ENCODE measurements at regions not wholly inside any gene's neighbourhood (a gene's known extent, or its start where the extent isn't known, plus 50 kb on each side); places are given as distances from the start of the nearest gene placed in this dataset.

DNA sequence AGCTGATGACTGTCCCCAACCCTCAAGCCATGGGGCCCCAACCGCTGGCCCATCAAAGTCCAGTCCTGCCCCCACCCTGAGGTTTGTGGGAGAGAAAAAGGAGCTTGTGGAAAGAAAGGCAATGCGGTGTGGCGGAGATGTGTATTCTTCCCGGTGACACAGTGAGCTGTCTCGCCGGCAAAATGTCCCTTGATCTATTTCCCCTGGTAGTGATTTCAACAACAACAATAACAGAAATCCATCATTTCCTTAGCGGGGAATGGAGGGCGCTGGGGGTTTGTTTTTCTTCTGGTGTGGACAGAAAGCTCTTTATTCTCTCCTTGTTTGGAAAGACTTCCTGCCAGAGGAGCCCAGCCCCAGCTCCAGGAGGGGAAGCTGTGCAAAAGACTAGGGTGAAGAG is 93.7 kb upstream of the LHX5 start:
- H4K20me1 ChIP-seq (ENCODE audit: insufficient read depth, low read length) = no peaks in the 10 kb centered on the region
- H3K79me2 ChIP-seq (ENCODE audit: insufficient read depth, low read length) = no peaks in the 10 kb centered on the region
- no peaks in the 10 kb centered on the region for H3K9me3 ChIP-seq (ENCODE audit: low read length)
- H3K9ac ChIP-seq (ENCODE audit: low read length) = no peak overlapping the region
- no peak overlapping the region for H2AFZ ChIP-seq (ENCODE audit: low read length)
- no peak overlapping the region for H3K4me3 ChIP-seq (ENCODE audit: low read depth, low read length, poor library complexity, severe bottlenecking)
- H3K4me2 ChIP-seq (ENCODE audit: low read length) = no peak overlapping the region
- H3K27me3 ChIP-seq (ENCODE audit: insufficient read depth, low read length) = no peaks in the 10 kb centered on the region; the same call in 1 of the 2 replicates
- no peaks in the 10 kb centered on the region for H3K4me1 ChIP-seq (ENCODE audit: insufficient read depth, low read length, severe bottlenecking)
- no peak for TF ChIP-seq EZH2 (IDR thresholded peaks at IDR 0.05; ENCODE audit: borderline replicate concordance, low read length)
- TF ChIP-seq, protein P1, sequence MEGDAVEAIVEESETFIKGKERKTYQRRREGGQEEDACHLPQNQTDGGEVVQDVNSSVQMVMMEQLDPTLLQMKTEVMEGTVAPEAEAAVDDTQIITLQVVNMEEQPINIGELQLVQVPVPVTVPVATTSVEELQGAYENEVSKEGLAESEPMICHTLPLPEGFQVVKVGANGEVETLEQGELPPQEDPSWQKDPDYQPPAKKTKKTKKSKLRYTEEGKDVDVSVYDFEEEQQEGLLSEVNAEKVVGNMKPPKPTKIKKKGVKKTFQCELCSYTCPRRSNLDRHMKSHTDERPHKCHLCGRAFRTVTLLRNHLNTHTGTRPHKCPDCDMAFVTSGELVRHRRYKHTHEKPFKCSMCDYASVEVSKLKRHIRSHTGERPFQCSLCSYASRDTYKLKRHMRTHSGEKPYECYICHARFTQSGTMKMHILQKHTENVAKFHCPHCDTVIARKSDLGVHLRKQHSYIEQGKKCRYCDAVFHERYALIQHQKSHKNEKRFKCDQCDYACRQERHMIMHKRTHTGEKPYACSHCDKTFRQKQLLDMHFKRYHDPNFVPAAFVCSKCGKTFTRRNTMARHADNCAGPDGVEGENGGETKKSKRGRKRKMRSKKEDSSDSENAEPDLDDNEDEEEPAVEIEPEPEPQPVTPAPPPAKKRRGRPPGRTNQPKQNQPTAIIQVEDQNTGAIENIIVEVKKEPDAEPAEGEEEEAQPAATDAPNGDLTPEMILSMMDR (IDR thresholded peaks at IDR 0.05; ENCODE audit: low read length) = no peak
- no peaks in the 10 kb centered on the region for H3F3A ChIP-seq (ENCODE audit: insufficient read depth, low read length)
- no peaks in the 10 kb centered on the region for H3K9me2 ChIP-seq (ENCODE audit: low read depth, low read length)
- H3K27ac ChIP-seq (ENCODE audit: low read depth, low read length, poor library complexity, severe bottlenecking) = no peak overlapping the region
- no peaks in the 10 kb centered on the region for H3K36me3 ChIP-seq (ENCODE audit: insufficient read depth, low read length)

DNA sequence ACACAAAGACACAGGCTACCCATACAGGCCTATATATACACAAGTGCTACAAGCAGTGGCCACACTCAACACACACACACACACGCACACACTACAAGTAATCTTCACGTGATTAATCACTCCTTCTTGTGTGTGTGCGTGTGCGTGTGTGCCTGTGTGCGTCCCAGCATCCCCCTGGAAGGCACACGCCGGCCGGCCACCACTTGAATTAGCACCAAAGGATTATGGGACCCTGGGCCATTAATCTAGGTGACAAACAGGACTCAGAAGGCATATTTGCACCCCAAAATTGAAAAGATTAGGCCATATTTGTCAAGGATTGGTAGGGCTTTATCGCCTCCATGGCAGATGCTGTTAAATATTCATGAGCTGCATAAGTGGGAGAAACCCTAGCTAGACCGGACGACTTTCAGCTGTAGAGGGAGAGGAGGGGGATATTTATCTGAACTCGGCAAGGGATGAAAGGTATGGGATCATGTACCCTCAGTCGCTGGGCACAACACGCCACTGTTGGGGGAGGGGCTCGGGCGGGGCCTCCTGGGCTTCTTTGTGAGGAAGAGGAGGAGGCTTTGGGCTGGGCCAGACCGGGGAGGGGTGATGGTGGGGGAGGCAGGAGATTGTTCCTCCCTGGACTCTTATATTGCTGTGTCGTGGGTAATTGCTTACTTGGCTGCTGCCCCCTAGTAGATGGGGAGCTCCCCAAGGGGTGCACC is 89.6 kb upstream of the LHX5 start:
- H2AFZ ChIP-seq (ENCODE audit: low read length) = no peak overlapping the region
- no peaks in the 10 kb centered on the region for H3K4me1 ChIP-seq (ENCODE audit: insufficient read depth, low read length, severe bottlenecking)
- H3K9me2 ChIP-seq (ENCODE audit: low read depth, low read length) = no peaks in the 10 kb centered on the region
- H3K36me3 ChIP-seq (ENCODE audit: insufficient read depth, low read length) = no peaks in the 10 kb centered on the region
- no peaks in the 10 kb centered on the region for H3K27me3 ChIP-seq (ENCODE audit: insufficient read depth, low read length)
- no peaks in the 10 kb centered on the region for H3K79me2 ChIP-seq (ENCODE audit: insufficient read depth, low read length)
- H4K20me1 ChIP-seq (ENCODE audit: insufficient read depth, low read length) = no peaks in the 10 kb centered on the region
- H3K27ac ChIP-seq (ENCODE audit: low read depth, low read length, poor library complexity, severe bottlenecking) = no peak overlapping the region
- no peaks in the 10 kb centered on the region for H3F3A ChIP-seq (ENCODE audit: insufficient read depth, low read length)
- no peak for TF ChIP-seq EZH2 (IDR thresholded peaks at IDR 0.05; ENCODE audit: borderline replicate concordance, low read length)
- TF ChIP-seq, protein P1 (IDR thresholded peaks at IDR 0.05; ENCODE audit: low read length) = no peak
- no peak overlapping the region for H3K4me2 ChIP-seq (ENCODE audit: low read length)
- no peaks in the 10 kb centered on the region for H3K9me3 ChIP-seq (ENCODE audit: low read length)
- H3K9ac ChIP-seq (ENCODE audit: low read length) = no peak overlapping the region
- no peak overlapping the region for H3K4me3 ChIP-seq (ENCODE audit: low read depth, low read length, poor library complexity, severe bottlenecking)

DNA sequence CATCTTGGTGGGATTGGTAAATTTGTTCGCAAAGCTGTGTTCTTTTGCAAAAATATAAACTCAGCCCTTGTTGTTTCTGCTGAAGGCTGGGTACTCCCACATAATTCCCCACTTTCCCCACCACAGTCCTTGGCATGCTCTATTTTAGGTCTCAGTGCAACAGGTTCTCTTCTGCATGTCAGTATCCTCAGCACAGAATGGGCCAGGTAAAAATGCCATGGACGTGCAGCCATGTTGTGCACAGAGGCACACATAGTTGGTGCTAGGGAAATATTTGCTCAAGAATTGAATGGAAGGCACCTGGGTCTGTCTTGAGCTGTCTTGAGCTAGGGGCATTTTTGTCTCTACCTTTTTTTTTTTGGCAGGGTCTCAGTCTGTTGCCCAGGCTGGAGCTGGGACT is 87.8 kb upstream of the LHX5 start:
- TF ChIP-seq, protein P1 (IDR thresholded peaks at IDR 0.05; ENCODE audit: low read length) = no peak
- no peak for TF ChIP-seq EZH2 (IDR thresholded peaks at IDR 0.05; ENCODE audit: borderline replicate concordance, low read length)
- H3K9me2 ChIP-seq (ENCODE audit: low read depth, low read length) = no peaks in the 10 kb centered on the region
- H3K27me3 ChIP-seq (ENCODE audit: insufficient read depth, low read length) = no peaks in the 10 kb centered on the region
- H3K27ac ChIP-seq (ENCODE audit: low read depth, low read length, poor library complexity, severe bottlenecking) = no peak overlapping the region
- no peak overlapping the region for H3K4me2 ChIP-seq (ENCODE audit: low read length)
- no peaks in the 10 kb centered on the region for H3K36me3 ChIP-seq (ENCODE audit: insufficient read depth, low read length)
- H3F3A ChIP-seq (ENCODE audit: insufficient read depth, low read length) = no peaks in the 10 kb centered on the region
- H2AFZ ChIP-seq (ENCODE audit: low read length) = no peak overlapping the region
- no peaks in the 10 kb centered on the region for H3K4me1 ChIP-seq (ENCODE audit: insufficient read depth, low read length, severe bottlenecking)
- no peaks in the 10 kb centered on the region for H3K9me3 ChIP-seq (ENCODE audit: low read length)
- no peak overlapping the region for H3K9ac ChIP-seq (ENCODE audit: low read length)
- H3K79me2 ChIP-seq (ENCODE audit: insufficient read depth, low read length) = no peaks in the 10 kb centered on the region
- no peak overlapping the region for H3K4me3 ChIP-seq (ENCODE audit: low read depth, low read length, poor library complexity, severe bottlenecking)
- H4K20me1 ChIP-seq (ENCODE audit: insufficient read depth, low read length) = no peaks in the 10 kb centered on the region
